ENCODE measurements at regions not wholly inside any gene's neighbourhood (a gene's known extent, or its start where the extent isn't known, plus 50 kb on each side); places are given as distances from the start of the nearest gene placed in this dataset.

DNA sequence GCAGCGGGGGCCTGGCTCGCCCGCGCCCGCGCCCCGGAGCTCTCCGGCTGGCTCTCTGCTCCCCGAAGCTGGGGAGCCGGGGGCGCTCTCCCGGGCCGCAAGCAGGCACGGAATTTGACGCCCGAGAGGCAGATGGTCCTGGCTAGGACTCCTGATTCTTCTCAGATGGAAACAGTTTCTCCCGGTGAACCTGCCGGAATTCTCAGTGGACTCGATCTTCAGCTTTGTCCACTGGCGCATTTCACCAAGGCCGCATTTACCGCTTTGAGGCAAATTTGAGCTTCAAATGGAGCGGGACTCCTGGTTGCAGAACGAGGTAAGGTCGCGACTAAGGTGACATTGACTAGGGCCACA, 305.7 kb upstream of the KCNN2 start:
- peak; percentile 53 for DNase-seq (ENCODE audit: low spot score)
- Mint-ChIP-seq H3K9me3 (no peaks in the 10 kb centered on the region), H3K4me1 (peaks cover 23% of the 10 kb centered on the region), H3K27me3 (ENCODE audit: insufficient read depth, low read depth, poor library complexity) (peaks cover 25% of the 10 kb centered on the region), H3K27ac (no peak overlapping the region), H3K36me3 (ENCODE audit: low read depth) (no peaks in the 10 kb centered on the region), H3K4me3 (peak overlapping the region; percentile 79)
- Histone ChIP-seq H3K9me2 (ENCODE audit: insufficient read depth) (no peaks in the 10 kb centered on the region), H4K20me1 (replicated peaks; ENCODE audit: insufficient read depth) (no peaks in the 10 kb centered on the region), H3K27me3 (ENCODE audit: insufficient read depth) (peaks cover 46% of the 10 kb centered on the region), H3K79me2 (replicated peaks; ENCODE audit: insufficient read depth) (no peaks in the 10 kb centered on the region), H3K4me2 (peak overlapping the region; percentile 99), H2AFZ (peak overlapping the region; percentile 100), H3K4me3 (peak overlapping the region; percentile 86), H3K4me1 (ENCODE audit: insufficient read depth) (peaks cover 19% of the 10 kb centered on the region), H3K27ac (ENCODE audit: low read depth) (no peak overlapping the region), H3K36me3 (ENCODE audit: insufficient read depth) (no peaks in the 10 kb centered on the region), H3F3A (replicated peaks; ENCODE audit: low read depth) (no peaks in the 10 kb centered on the region)
- ATAC-seq: peak; percentile 67
- TF ChIP-seq EZH2 (IDR thresholded peaks at IDR 0.05; ENCODE audit: low read depth, unreplicated experiment) (peak; percentile 67), CREB1 (CRISPR knock-in tag; IDR thresholded peaks at IDR 0.05; ENCODE audit: low read depth) (no peak)

DNA sequence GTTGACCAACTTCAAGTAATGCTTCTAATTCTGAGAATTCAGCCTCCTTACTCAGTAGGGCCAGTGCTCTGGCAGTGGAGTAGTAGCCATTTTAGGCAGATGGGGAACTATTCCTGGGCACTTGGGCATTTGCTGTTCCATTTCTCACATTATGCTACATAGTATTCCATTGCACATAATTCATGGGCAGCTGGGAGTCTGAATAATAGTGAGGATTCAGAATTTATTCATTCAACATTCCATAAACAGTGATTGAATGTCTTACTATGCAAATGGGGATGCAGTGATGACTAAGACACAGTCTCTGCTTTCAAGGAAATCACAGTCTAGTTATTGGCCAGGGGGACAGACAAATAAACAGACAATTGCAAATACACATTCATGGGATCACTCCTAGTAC, 301.0 kb upstream of the KCNN2 start:
- Histone ChIP-seq H3K4me1 (ENCODE audit: insufficient read depth) (peaks cover 21% of the 10 kb centered on the region), H3K9me2 (ENCODE audit: insufficient read depth) (no peaks in the 10 kb centered on the region; the same call in 1 of the 2 replicates), H3F3A (replicated peaks; ENCODE audit: low read depth) (no peaks in the 10 kb centered on the region), H3K27me3 (ENCODE audit: insufficient read depth) (peaks cover 23% of the 10 kb centered on the region), H2AFZ (no peak overlapping the region), H4K20me1 (replicated peaks; ENCODE audit: insufficient read depth) (no peaks in the 10 kb centered on the region), H3K4me2 (no peak overlapping the region), H3K36me3 (ENCODE audit: insufficient read depth) (no peaks in the 10 kb centered on the region), H3K27ac (ENCODE audit: low read depth) (no peak overlapping the region), H3K4me3 (no peak overlapping the region), H3K79me2 (replicated peaks; ENCODE audit: insufficient read depth) (no peaks in the 10 kb centered on the region)
- DNase-seq (ENCODE audit: low spot score) (no peak), ATAC-seq (no peak)
- no peak overlapping the region for H3K27ac Mint-ChIP-seq
- no peaks in the 10 kb centered on the region for H3K9me3 Mint-ChIP-seq
- no peaks in the 10 kb centered on the region for H3K36me3 Mint-ChIP-seq (ENCODE audit: low read depth)
- H3K4me1 Mint-ChIP-seq: peaks cover 21% of the 10 kb centered on the region
- TF ChIP-seq, protein P1, sequence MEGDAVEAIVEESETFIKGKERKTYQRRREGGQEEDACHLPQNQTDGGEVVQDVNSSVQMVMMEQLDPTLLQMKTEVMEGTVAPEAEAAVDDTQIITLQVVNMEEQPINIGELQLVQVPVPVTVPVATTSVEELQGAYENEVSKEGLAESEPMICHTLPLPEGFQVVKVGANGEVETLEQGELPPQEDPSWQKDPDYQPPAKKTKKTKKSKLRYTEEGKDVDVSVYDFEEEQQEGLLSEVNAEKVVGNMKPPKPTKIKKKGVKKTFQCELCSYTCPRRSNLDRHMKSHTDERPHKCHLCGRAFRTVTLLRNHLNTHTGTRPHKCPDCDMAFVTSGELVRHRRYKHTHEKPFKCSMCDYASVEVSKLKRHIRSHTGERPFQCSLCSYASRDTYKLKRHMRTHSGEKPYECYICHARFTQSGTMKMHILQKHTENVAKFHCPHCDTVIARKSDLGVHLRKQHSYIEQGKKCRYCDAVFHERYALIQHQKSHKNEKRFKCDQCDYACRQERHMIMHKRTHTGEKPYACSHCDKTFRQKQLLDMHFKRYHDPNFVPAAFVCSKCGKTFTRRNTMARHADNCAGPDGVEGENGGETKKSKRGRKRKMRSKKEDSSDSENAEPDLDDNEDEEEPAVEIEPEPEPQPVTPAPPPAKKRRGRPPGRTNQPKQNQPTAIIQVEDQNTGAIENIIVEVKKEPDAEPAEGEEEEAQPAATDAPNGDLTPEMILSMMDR (conservative IDR thresholded peaks at IDR 0.05; ENCODE audit: low read depth in 2 of 2): no peak
- TF ChIP-seq NANOG (IDR thresholded peaks at IDR 0.05; ENCODE audit: borderline replicate concordance) (no peak), EZH2 (IDR thresholded peaks at IDR 0.05; ENCODE audit: low read depth, unreplicated experiment) (no peak), CREB1 (CRISPR knock-in tag; IDR thresholded peaks at IDR 0.05; ENCODE audit: low read depth) (no peak), STAT1 (IDR thresholded peaks at IDR 0.05; ENCODE audit: unreplicated experiment) (no peak)
- TF ChIP-seq, protein P2, sequence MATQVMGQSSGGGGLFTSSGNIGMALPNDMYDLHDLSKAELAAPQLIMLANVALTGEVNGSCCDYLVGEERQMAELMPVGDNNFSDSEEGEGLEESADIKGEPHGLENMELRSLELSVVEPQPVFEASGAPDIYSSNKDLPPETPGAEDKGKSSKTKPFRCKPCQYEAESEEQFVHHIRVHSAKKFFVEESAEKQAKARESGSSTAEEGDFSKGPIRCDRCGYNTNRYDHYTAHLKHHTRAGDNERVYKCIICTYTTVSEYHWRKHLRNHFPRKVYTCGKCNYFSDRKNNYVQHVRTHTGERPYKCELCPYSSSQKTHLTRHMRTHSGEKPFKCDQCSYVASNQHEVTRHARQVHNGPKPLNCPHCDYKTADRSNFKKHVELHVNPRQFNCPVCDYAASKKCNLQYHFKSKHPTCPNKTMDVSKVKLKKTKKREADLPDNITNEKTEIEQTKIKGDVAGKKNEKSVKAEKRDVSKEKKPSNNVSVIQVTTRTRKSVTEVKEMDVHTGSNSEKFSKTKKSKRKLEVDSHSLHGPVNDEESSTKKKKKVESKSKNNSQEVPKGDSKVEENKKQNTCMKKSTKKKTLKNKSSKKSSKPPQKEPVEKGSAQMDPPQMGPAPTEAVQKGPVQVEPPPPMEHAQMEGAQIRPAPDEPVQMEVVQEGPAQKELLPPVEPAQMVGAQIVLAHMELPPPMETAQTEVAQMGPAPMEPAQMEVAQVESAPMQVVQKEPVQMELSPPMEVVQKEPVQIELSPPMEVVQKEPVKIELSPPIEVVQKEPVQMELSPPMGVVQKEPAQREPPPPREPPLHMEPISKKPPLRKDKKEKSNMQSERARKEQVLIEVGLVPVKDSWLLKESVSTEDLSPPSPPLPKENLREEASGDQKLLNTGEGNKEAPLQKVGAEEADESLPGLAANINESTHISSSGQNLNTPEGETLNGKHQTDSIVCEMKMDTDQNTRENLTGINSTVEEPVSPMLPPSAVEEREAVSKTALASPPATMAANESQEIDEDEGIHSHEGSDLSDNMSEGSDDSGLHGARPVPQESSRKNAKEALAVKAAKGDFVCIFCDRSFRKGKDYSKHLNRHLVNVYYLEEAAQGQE (IDR thresholded peaks at IDR 0.05; ENCODE audit: unreplicated experiment): no peak
- TF ChIP-seq, protein P3, sequence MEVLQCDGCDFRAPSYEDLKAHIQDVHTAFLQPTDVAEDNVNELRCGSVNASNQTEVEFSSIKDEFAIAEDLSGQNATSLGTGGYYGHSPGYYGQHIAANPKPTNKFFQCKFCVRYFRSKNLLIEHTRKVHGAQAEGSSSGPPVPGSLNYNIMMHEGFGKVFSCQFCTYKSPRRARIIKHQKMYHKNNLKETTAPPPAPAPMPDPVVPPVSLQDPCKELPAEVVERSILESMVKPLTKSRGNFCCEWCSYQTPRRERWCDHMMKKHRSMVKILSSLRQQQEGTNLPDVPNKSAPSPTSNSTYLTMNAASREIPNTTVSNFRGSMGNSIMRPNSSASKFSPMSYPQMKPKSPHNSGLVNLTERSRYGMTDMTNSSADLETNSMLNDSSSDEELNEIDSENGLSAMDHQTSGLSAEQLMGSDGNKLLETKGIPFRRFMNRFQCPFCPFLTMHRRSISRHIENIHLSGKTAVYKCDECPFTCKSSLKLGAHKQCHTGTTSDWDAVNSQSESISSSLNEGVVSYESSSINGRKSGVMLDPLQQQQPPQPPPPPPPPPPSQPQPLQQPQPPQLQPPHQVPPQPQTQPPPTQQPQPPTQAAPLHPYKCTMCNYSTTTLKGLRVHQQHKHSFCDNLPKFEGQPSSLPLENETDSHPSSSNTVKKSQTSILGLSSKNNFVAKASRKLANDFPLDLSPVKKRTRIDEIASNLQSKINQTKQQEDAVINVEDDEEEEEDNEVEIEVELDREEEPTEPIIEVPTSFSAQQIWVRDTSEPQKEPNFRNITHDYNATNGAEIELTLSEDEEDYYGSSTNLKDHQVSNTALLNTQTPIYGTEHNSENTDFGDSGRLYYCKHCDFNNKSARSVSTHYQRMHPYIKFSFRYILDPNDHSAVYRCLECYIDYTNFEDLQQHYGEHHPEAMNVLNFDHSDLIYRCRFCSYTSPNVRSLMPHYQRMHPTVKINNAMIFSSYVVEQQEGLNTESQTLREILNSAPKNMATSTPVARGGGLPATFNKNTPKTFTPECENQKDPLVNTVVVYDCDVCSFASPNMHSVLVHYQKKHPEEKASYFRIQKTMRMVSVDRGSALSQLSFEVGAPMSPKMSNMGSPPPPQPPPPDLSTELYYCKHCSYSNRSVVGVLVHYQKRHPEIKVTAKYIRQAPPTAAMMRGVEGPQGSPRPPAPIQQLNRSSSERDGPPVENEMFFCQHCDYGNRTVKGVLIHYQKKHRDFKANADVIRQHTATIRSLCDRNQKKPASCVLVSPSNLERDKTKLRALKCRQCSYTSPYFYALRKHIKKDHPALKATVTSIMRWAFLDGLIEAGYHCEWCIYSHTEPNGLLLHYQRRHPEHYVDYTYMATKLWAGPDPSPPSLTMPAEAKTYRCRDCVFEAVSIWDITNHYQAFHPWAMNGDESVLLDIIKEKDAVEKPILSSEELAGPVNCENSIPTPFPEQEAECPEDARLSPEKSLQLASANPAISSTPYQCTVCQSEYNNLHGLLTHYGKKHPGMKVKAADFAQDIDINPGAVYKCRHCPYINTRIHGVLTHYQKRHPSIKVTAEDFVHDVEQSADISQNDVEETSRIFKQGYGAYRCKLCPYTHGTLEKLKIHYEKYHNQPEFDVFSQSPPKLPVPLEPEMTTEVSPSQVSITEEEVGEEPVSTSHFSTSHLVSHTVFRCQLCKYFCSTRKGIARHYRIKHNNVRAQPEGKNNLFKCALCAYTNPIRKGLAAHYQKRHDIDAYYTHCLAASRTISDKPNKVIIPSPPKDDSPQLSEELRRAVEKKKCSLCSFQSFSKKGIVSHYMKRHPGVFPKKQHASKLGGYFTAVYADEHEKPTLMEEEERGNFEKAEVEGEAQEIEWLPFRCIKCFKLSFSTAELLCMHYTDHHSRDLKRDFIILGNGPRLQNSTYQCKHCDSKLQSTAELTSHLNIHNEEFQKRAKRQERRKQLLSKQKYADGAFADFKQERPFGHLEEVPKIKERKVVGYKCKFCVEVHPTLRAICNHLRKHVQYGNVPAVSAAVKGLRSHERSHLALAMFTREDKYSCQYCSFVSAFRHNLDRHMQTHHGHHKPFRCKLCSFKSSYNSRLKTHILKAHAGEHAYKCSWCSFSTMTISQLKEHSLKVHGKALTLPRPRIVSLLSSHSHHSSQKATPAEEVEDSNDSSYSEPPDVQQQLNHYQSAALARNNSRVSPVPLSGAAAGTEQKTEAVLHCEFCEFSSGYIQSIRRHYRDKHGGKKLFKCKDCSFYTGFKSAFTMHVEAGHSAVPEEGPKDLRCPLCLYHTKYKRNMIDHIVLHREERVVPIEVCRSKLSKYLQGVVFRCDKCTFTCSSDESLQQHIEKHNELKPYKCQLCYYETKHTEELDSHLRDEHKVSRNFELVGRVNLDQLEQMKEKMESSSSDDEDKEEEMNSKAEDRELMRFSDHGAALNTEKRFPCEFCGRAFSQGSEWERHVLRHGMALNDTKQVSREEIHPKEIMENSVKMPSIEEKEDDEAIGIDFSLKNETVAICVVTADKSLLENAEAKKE (CRISPR knock-in tag; IDR thresholded peaks at IDR 0.05): no peak
- TF ChIP-seq, protein P4, sequence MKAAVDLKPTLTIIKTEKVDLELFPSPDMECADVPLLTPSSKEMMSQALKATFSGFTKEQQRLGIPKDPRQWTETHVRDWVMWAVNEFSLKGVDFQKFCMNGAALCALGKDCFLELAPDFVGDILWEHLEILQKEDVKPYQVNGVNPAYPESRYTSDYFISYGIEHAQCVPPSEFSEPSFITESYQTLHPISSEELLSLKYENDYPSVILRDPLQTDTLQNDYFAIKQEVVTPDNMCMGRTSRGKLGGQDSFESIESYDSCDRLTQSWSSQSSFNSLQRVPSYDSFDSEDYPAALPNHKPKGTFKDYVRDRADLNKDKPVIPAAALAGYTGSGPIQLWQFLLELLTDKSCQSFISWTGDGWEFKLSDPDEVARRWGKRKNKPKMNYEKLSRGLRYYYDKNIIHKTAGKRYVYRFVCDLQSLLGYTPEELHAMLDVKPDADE (IDR thresholded peaks at IDR 0.05): no peak
- H3K27me3 Mint-ChIP-seq (ENCODE audit: insufficient read depth, low read depth, poor library complexity): peaks cover 15% of the 10 kb centered on the region
- H3K4me3 Mint-ChIP-seq: no peak overlapping the region
